CD14-positive monocyte (primary cell): ENCODE measurements at regions not wholly inside any gene's neighbourhood (a gene's known extent, or its start where the extent isn't known, plus 50 kb on each side); places are given as distances from the start of the nearest gene placed in this dataset.

Experiments
- DNase-seq, 3 donors: peaks; one replicate each; pipeline ENCODE4 v3.0.0-alpha.2; 2011 to 2022
- H2AFZ ChIP-seq: 2 replicates; pipeline ENCODE4 v1.6.0; 2012; ENCODE audit warnings: mild to moderate bottlenecking, low read depth, low read length, inconsistent platforms; ENCODE audit not compliant: insufficient read depth, poor library complexity, severe bottlenecking
- H3K27ac ChIP-seq, 2 donors: 1 replicate in 1 of 2; 2 replicates in 1 of 2; pipeline ENCODE4 v1.5.1; 2012 to 2013; ENCODE audit warnings: low read length in 2 of 2, control low read depth in 1 of 2, inconsistent platforms in 1 of 2, low read depth in 1 of 2, mild to moderate bottlenecking in 1 of 2
- H3K27me3 ChIP-seq, 2 donors: one replicate each; pipeline versions ENCODE4 v1.6.0 to v1.6.1; 2011 to 2013; ENCODE audit warnings: low read length in 2 of 2; ENCODE audit not compliant: control insufficient read depth in 2 of 2, insufficient read depth in 2 of 2
- H3K36me3 ChIP-seq, 2 donors: replicated peaks in 1 of 2; 1 replicate in 1 of 2; 2 replicates in 1 of 2; pipeline versions ENCODE4 v1.5.1 to v1.6.1; 2012 to 2013; ENCODE audit warnings: low read length in 2 of 2, control low read depth in 1 of 2, inconsistent platforms in 1 of 2, mild to moderate bottlenecking in 1 of 2; ENCODE audit not compliant: insufficient read depth in 2 of 2, control insufficient read depth in 1 of 2
- H3K4me1 ChIP-seq, 2 donors: 1 replicate in 1 of 2; 2 replicates in 1 of 2; pipeline versions ENCODE4 v1.5.1 to v1.6.1; 2012 to 2013; ENCODE audit warnings: low read length in 2 of 2, control low read depth in 1 of 2, inconsistent platforms in 1 of 2, mild to moderate bottlenecking in 1 of 2, moderate library complexity in 1 of 2; ENCODE audit not compliant: insufficient read depth in 2 of 2, control insufficient read depth in 1 of 2
- H3K4me2 ChIP-seq: replicated peaks from 2 replicates; pipeline ENCODE3; 2012; ENCODE audit warnings: low read length, moderate library complexity, mild to moderate bottlenecking; ENCODE audit not compliant: poor library complexity, severe bottlenecking; ENCODE audit errors: extremely low read depth
- H3K4me3 ChIP-seq, 3 experiments: fragments of 200-600 bp in 1 of 3; sonication (generic) in 1 of 3; replicated peaks in 1 of 3; 1 replicate in 2 of 3; 2 replicates in 1 of 3; pipeline ENCODE4 v1.5.1; 2011 to 2013; ENCODE audit warnings: low read length in 3 of 3, mild to moderate bottlenecking in 3 of 3, control low read depth in 2 of 3, low read depth in 2 of 3, inconsistent platforms in 1 of 3, moderate library complexity in 1 of 3
- H3K79me2 ChIP-seq: 2 replicates; pipeline ENCODE4 v1.6.0; 2012; ENCODE audit warnings: mild to moderate bottlenecking, control low read depth, inconsistent platforms, low read length, moderate library complexity; ENCODE audit not compliant: insufficient read depth
- H3K9ac ChIP-seq: 2 replicates; pipeline ENCODE4 v1.6.0; 2017; ENCODE audit warnings: low read length, mild to moderate bottlenecking; ENCODE audit not compliant: insufficient read depth, poor library complexity, severe bottlenecking
- H3K9me3 ChIP-seq, 2 donors: replicated peaks in 1 of 2; 1 replicate in 1 of 2; 2 replicates in 1 of 2; pipeline versions ENCODE4 v1.5.1 to v1.6.1; 2012 to 2013; ENCODE audit warnings: low read length in 2 of 2, control low read depth in 1 of 2; ENCODE audit not compliant: control insufficient read depth in 1 of 2, insufficient read depth in 1 of 2
- H4K20me1 ChIP-seq: 2 replicates; pipeline ENCODE4 v1.6.0; 2012; ENCODE audit warnings: mild to moderate bottlenecking, low read length, control low read depth, moderate library complexity; ENCODE audit not compliant: insufficient read depth
- H3K27ac Mint-ChIP-seq, 7 donors: one replicate each; pipeline ENCODE4 v1.8.0; 2020; ENCODE audit warnings: mild to moderate bottlenecking in 7 of 7, mixed read lengths in 7 of 7, moderate library complexity in 6 of 7, inconsistent platforms in 2 of 7
- H3K27me3 Mint-ChIP-seq, 3 donors: one replicate each; pipeline ENCODE4 v1.8.0; 2021 to 2022; ENCODE audit warnings: low read depth in 3 of 3, mild to moderate bottlenecking in 3 of 3, mixed read lengths in 3 of 3, moderate library complexity in 3 of 3, inconsistent platforms in 1 of 3
- H3K36me3 Mint-ChIP-seq, 2 donors: one replicate each; pipeline ENCODE4 v1.8.0; 2020; ENCODE audit warnings: mixed read lengths in 2 of 2, inconsistent platforms in 1 of 2, mild to moderate bottlenecking in 1 of 2
- H3K4me1 Mint-ChIP-seq: one replicate; pipeline ENCODE4 v1.8.0; 2020; ENCODE audit warnings: mild to moderate bottlenecking, mixed read lengths
- H3K4me3 Mint-ChIP-seq, 2 donors: one replicate each; pipeline ENCODE4 v1.8.0; 2020; ENCODE audit warnings: mild to moderate bottlenecking in 2 of 2, mixed read lengths in 2 of 2, moderate library complexity in 1 of 2
- H3K9me3 Mint-ChIP-seq, 7 donors: one replicate each; pipeline ENCODE4 v1.8.0; 2020 to 2022; ENCODE audit warnings: mixed read lengths in 7 of 7, mild to moderate bottlenecking in 6 of 7, moderate library complexity in 6 of 7, inconsistent platforms in 2 of 7
- CTCF ChIP-seq: fragments of 200-600 bp; IDR thresholded peaks from one replicate; pipeline ENCODE4 v1.8.0; 2022; ENCODE audit warnings: antibody characterized with exemption, mild to moderate bottlenecking
- WGBS: methylation state at CpG from one replicate; pipeline ENCODE4 v1.1.5; 2013; ENCODE audit warnings: missing lambda C conversion rate; ENCODE audit not compliant: insufficient coverage; 5-methylcytosine and 5-hydroxymethylcytosine counted together
- intact Hi-C, 2 donors: fragments of 100-400 bp; cut with micrococcal nuclease; formaldehyde crosslinking; loops; one replicate each; pipeline versions ENCODE4 v1.15.0 to v1.15.1; 2023

DNA sequence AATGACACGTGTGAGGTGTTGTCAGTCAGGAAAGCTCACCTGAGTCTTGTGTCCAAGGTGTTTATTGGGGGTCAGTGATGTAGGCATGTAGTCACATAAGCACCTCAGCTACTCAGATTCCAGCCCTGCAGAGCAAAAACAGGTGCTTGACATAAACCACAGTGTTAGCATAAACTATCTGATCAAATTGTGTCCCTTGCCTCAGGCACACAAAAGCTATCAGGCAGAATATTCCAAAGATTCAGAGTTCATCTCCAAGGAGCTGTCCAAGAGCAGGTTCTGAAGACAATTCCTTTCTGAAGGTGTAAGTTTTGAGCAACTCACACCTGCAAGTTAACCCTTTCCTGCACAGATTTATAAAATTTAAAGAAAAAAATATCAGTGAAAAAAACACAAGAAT is 102.2 kb upstream of the ITGA1 start:
- Histone ChIP-seq H3K4me2 (no peak overlapping the region), H3K9me3 (no peaks in the 10 kb centered on the region), H3K4me3 (no peak overlapping the region), H3K9ac (no peak overlapping the region), H3K27ac (no peak overlapping the region), H3K79me2 (no peaks in the 10 kb centered on the region), H3K27me3 (no peaks in the 10 kb centered on the region), H3K4me1 (no peaks in the 10 kb centered on the region), H3K36me3 (no peaks in the 10 kb centered on the region), H2AFZ (no peak overlapping the region), H4K20me1 (no peaks in the 10 kb centered on the region)
- no peak overlapping the region for H3K4me3 Mint-ChIP-seq
- intact Hi-C loops, result no loop called here
- no peaks in the 10 kb centered on the region for H3K4me1 Mint-ChIP-seq
- TF ChIP-seq CTCF, result no peak
- H3K9me3 Mint-ChIP-seq, result peaks cover 2 to 10% (median 4%) of the 10 kb centered on the region in 7 donors
- no peak overlapping the region for H3K27ac Mint-ChIP-seq
- WGBS, result no CpG with 5 or more reads among the region's 1 CpG
- no peaks in the 10 kb centered on the region for H3K36me3 Mint-ChIP-seq
- no peak for DNase-seq
- no peaks in the 10 kb centered on the region for H3K27me3 Mint-ChIP-seq

GRCh38 chr5:52685971-52686370 is 101.7 kb upstream of the ITGA1 start:
- H3K9me3 ChIP-seq, result no peaks in the 10 kb centered on the region
- H3K4me1 ChIP-seq, result no peaks in the 10 kb centered on the region
- no peak overlapping the region for H3K4me3 ChIP-seq
- Mint-ChIP-seq H3K4me1 (no peaks in the 10 kb centered on the region), H3K9me3 (peaks cover 2 to 10% (median 4%) of the 10 kb centered on the region in 7 donors), H3K27me3 (no peaks in the 10 kb centered on the region), H3K36me3 (no peaks in the 10 kb centered on the region), H3K27ac (no peak overlapping the region), H3K4me3 (no peak overlapping the region)
- no peaks in the 10 kb centered on the region for H3K27me3 ChIP-seq
- intact Hi-C loops, result no loop called here
- H3K4me2 ChIP-seq, result no peak overlapping the region
- H4K20me1 ChIP-seq, result no peaks in the 10 kb centered on the region
- no peak for TF ChIP-seq CTCF
- H3K79me2 ChIP-seq, result no peaks in the 10 kb centered on the region
- no peak for DNase-seq
- H3K9ac ChIP-seq, result no peak overlapping the region
- H3K27ac ChIP-seq, result no peak overlapping the region
- WGBS, result no CpG with 5 or more reads among the region's 4 CpGs
- no peaks in the 10 kb centered on the region for H3K36me3 ChIP-seq
- H2AFZ ChIP-seq, result no peak overlapping the region
